SK-N-SH treated with all-trans-retinoic acid at 6 μM for 48 hours (cell line): ENCODE measurements at regions not wholly inside any gene's neighbourhood (a gene's known extent, or its start where the extent isn't known, plus 50 kb on each side); places are given as distances from the start of the nearest gene placed in this dataset.

Source experiments
- BACH2 ChIP-seq: fragments of 250-450 bp; sonication (Bioruptor Pico); IDR thresholded peaks from 2 replicates; pipeline ENCODE4 v1.9.0; 2021; ENCODE audit warnings: mild to moderate bottlenecking, borderline replicate concordance
- GLIS3 ChIP-seq: fragments of 250-450 bp; sonication (Bioruptor Pico); IDR thresholded peaks from 2 replicates; pipeline ENCODE4 v1.5.0; 2020; ENCODE audit warnings: mild to moderate bottlenecking, moderate library complexity
- ISL1 ChIP-seq: fragments of 250-450 bp; sonication (Bioruptor Pico); IDR thresholded peaks from 2 replicates; pipeline ENCODE4 v2.1.2; 2022; ENCODE audit warnings: mild to moderate bottlenecking, moderate library complexity
- ZC3H10 ChIP-seq: fragments of 250-450 bp; sonication (Bioruptor Pico); IDR thresholded peaks from 2 replicates; pipeline ENCODE4 v1.5.1; 2021; ENCODE audit warnings: mild to moderate bottlenecking, moderate library complexity

DNA sequence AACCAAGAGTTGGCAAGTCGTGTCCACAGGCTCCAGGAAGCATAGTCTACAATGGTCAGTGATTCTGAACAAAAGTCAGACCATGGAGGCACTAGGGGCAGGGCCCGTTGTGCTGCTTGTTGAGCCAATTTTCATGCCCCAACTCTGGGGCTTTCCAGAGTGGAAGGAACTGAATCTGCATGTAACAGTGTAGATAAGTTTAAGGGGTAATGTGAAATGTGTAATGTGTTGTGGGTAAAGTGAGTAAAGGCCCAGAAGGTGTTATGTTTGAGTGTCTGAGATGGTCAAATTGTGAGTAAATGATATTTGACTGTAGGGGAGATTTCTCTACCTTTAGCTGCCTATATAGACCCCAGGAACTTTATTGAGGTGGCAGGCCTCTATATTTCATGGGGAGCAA, 1336.5 kb upstream of the SLC39A10 start:
- no peak for TF ChIP-seq ISL1 (CRISPR knock-in tag)
- TF ChIP-seq ZC3H10 (CRISPR knock-in tag) = no peak
- no peak for TF ChIP-seq BACH2
- TF ChIP-seq GLIS3 = no peak
